CD4-positive, alpha-beta T cell (primary cell): ENCODE measurements at regions not wholly inside any gene's neighbourhood (a gene's known extent, or its start where the extent isn't known, plus 50 kb on each side); places are given as distances from the start of the nearest gene placed in this dataset.
"Not testable (repeated sequence)": the region's sequence is repeated elsewhere in the genome, so short reads cannot be mapped to it uniquely, and the experiment has no call there.

Source experiments
- ATAC-seq: fragments of 200-7000 bp; cut with Tn5 transposase; one replicate; pipeline ENCODE4 v1.10.0; 2022; ENCODE audit warnings: mild to moderate bottlenecking; ENCODE audit not compliant: poor library complexity
- CTCF ChIA-PET: fragments of 350-600 bp; sonication (Branson Sonifier 250); formaldehyde crosslinking; loops from one replicate; lab custom pipeline; 2021; ENCODE audit warnings: antibody characterized with exemption, inconsistent platforms; lab: Charles Lee
- POLR2A ChIA-PET: fragments of 350-600 bp; sonication (Branson Sonifier 250); formaldehyde crosslinking; loops from one replicate; lab custom pipeline; 2021; ENCODE audit warnings: antibody characterized with exemption, inconsistent platforms; lab: Charles Lee
- DNase-seq, 14 experiments: peaks; one replicate each; pipeline ENCODE4 v3.0.0-alpha.2; 2013 to 2020; ENCODE audit warnings: mixed read lengths in 2 of 14
- H3K27ac ChIP-seq, 2 donors: one replicate each; pipeline versions ENCODE4 v1.5.1 to v1.7.0; 2013; ENCODE audit warnings: low read length in 2 of 2, low read depth in 1 of 2, mild to moderate bottlenecking in 1 of 2
- H3K27me3 ChIP-seq, 2 experiments: 1 replicate in 1 of 2; 2 replicates in 1 of 2; pipeline versions ENCODE4 v1.6.1 to v1.7.0; 2013; ENCODE audit warnings: low read length in 2 of 2, control low read depth in 1 of 2, mild to moderate bottlenecking in 1 of 2, moderate library complexity in 1 of 2; ENCODE audit not compliant: insufficient read depth in 2 of 2, control insufficient read depth in 1 of 2
- H3K36me3 ChIP-seq: one replicate; pipeline ENCODE4 v1.6.1; 2013; ENCODE audit warnings: low read length, control low read depth; ENCODE audit not compliant: insufficient read depth
- H3K4me1 ChIP-seq: one replicate; pipeline ENCODE4 v1.6.1; 2013; ENCODE audit warnings: low read length, control low read depth; ENCODE audit not compliant: insufficient read depth
- H3K4me3 ChIP-seq: one replicate; pipeline ENCODE4 v1.5.1; 2013; ENCODE audit warnings: mild to moderate bottlenecking, low read length, moderate library complexity
- H3K9me3 ChIP-seq, 2 experiments: 1 replicate in 1 of 2; 2 replicates in 1 of 2; pipeline versions ENCODE4 v1.6.1 to v1.7.0; 2013; ENCODE audit warnings: low read length in 2 of 2, mild to moderate bottlenecking in 2 of 2, control low read depth in 1 of 2, moderate library complexity in 1 of 2; ENCODE audit not compliant: control insufficient read depth in 1 of 2, insufficient read depth in 1 of 2
- H3K27ac Mint-ChIP-seq: one replicate; pipeline ENCODE4 v1.8.0; 2020; ENCODE audit warnings: mixed read lengths
- H3K27me3 Mint-ChIP-seq: one replicate; pipeline ENCODE4 v1.8.0; 2021; ENCODE audit warnings: mixed read lengths
- H3K36me3 Mint-ChIP-seq: one replicate; pipeline ENCODE4 v1.8.0; 2021; ENCODE audit warnings: low read depth, mixed read lengths
- H3K4me1 Mint-ChIP-seq: one replicate; pipeline ENCODE4 v1.8.0; 2021; ENCODE audit warnings: low read depth, mixed read lengths
- H3K4me3 Mint-ChIP-seq: one replicate; pipeline ENCODE4 v1.8.0; 2020; ENCODE audit warnings: mild to moderate bottlenecking, mixed read lengths
- H3K9me3 Mint-ChIP-seq: one replicate; pipeline ENCODE4 v1.8.0; 2020; ENCODE audit warnings: mixed read lengths
- CTCF ChIP-seq: fragments of 200-600 bp; IDR thresholded peaks from one replicate; pipeline ENCODE4 v1.8.0; 2022; ENCODE audit warnings: antibody characterized with exemption, mild to moderate bottlenecking
- intact Hi-C, 2 experiments: fragments of 100-400 bp; cut with DNase I in 1 of 2; cut with micrococcal nuclease in 1 of 2; formaldehyde crosslinking; loops; one replicate each; pipeline versions ENCODE4 v1.15.1 to v1.9.0; 2023 to 2025; cut with DNase I, micrococcal nuclease

GRCh38 chr2:117379928-117380327 lies 434.6 kb upstream of the DDX18 start:
- ATAC-seq (no peak), DNase-seq (no peak)
- Mint-ChIP-seq H3K27me3 (no peaks in the 10 kb centered on the region), H3K27ac (no peak overlapping the region), H3K9me3 (peaks cover 3% of the 10 kb centered on the region), H3K4me1 (no peaks in the 10 kb centered on the region), H3K4me3 (no peak overlapping the region), H3K36me3 (no peaks in the 10 kb centered on the region)
- Histone ChIP-seq H3K4me1 (no peaks in the 10 kb centered on the region), H3K27me3 (no peaks in the 10 kb centered on the region), H3K27ac (no peak overlapping the region), H3K36me3 (no peaks in the 10 kb centered on the region), H3K4me3 (no peak overlapping the region), H3K9me3 (peaks cover 0 to 5% of the 10 kb centered on the region in 2 experiments)
- CTCF ChIA-PET = no interaction called here
- TF ChIP-seq CTCF = no peak
- POLR2A ChIA-PET = no interaction called here
- intact Hi-C loops = no loop called here

GRCh38 chr2:117383997-117384396 lies 430.5 kb upstream of the DDX18 start:
- H3K36me3 Mint-ChIP-seq, H3K36me3 ChIP-seq, H3K9me3 ChIP-seq, H3K4me3 Mint-ChIP-seq, CTCF ChIA-PET, intact Hi-C loops, H3K27ac Mint-ChIP-seq, H3K4me1 ChIP-seq, H3K4me3 ChIP-seq, DNase-seq, H3K27me3 Mint-ChIP-seq, H3K27me3 ChIP-seq, ATAC-seq, H3K9me3 Mint-ChIP-seq, H3K4me1 Mint-ChIP-seq, H3K27ac ChIP-seq, POLR2A ChIA-PET: not testable (repeated sequence)

- Mint-ChIP-seq H3K36me3 (no peaks in the 10 kb centered on the region), H3K27me3 (no peaks in the 10 kb centered on the region), H3K4me3 (no peak overlapping the region), H3K4me1 (no peaks in the 10 kb centered on the region), H3K9me3 (peaks cover 22% of the 10 kb centered on the region), H3K27ac (no peak overlapping the region)
- Histone ChIP-seq H3K27me3 (no peaks in the 10 kb centered on the region), H3K9me3 (peaks cover 0 to 3% of the 10 kb centered on the region in 2 experiments), H3K4me3 (no peak overlapping the region), H3K27ac (no peak overlapping the region), H3K4me1 (no peaks in the 10 kb centered on the region), H3K36me3 (no peaks in the 10 kb centered on the region)
- TF ChIP-seq CTCF = no peak
- intact Hi-C loops = no loop called here
- DNase-seq = no peak
- POLR2A ChIA-PET = no interaction called here
- ATAC-seq = no peak
- CTCF ChIA-PET = no interaction called here
Measured at GRCh38 chr2:117396161-117396560, 418.3 kb upstream of the DDX18 start.

GRCh38 chr2:117401582-117401981 lies 412.9 kb upstream of the DDX18 start:
- H3K27ac Mint-ChIP-seq = no peak overlapping the region
- Histone ChIP-seq H3K36me3 (no peaks in the 10 kb centered on the region), H3K9me3 (no peaks in the 10 kb centered on the region), H3K27me3 (no peaks in the 10 kb centered on the region), H3K27ac (no peak overlapping the region), H3K4me1 (no peaks in the 10 kb centered on the region), H3K4me3 (no peak overlapping the region)
- intact Hi-C loops = no loop called here
- peaks cover 18% of the 10 kb centered on the region for H3K9me3 Mint-ChIP-seq
- H3K4me1 Mint-ChIP-seq = no peaks in the 10 kb centered on the region
- ChIA-PET POLR2A (no interaction called here), CTCF (no interaction called here)
- TF ChIP-seq CTCF = no peak
- no peaks in the 10 kb centered on the region for H3K27me3 Mint-ChIP-seq
- H3K4me3 Mint-ChIP-seq = no peak overlapping the region
- DNase-seq (no peak), ATAC-seq (no peak)
- H3K36me3 Mint-ChIP-seq = no peaks in the 10 kb centered on the region
